ENCODE measurements at regions not wholly inside any gene's neighbourhood (a gene's known extent, or its start where the extent isn't known, plus 50 kb on each side); places are given as distances from the start of the nearest gene placed in this dataset.

DNA sequence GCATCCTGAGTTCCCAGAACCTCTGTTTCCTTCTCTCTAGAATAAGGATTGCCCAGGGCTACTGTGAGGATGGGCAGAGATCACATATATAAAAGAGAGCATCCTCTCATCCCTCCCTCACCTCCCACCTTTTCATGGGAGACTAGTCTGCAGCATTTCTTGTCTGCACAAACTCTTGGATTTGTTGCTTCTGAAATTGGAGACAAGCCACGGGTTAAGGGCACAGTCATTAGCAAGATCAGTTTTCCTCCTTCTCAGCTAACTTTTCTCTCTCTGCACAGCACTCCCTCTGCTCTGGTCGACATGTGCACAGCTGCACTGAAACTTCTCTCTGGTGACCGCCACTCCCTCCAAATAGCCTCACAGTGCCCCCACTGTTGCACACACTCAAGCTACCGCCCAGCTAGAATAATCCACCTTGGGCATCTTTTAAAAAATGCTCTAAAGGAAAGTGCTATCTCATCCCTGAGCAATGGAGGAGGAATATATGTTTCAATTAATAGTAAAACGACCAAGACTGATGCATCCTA lies 50.9 kb upstream of the DUSP22 start:
- Histone ChIP-seq H3K4me3 (no peak overlapping the region), H3K9me2 (ENCODE audit: insufficient read depth) (no peaks in the 10 kb centered on the region), H3K9me3 (ENCODE audit: insufficient read depth, low read depth) (no peaks in the 10 kb centered on the region), H3K36me3 (ENCODE audit: low read depth) (no peaks in the 10 kb centered on the region), H3K4me2 (no peak overlapping the region), H3K79me2 (ENCODE audit: low read depth) (no peaks in the 10 kb centered on the region), H3F3A (ENCODE audit: insufficient read depth, low read depth) (no peaks in the 10 kb centered on the region), H3K27me3 (ENCODE audit: insufficient read depth, low read depth) (peaks cover 16% of the 10 kb centered on the region), H4K20me1 (ENCODE audit: insufficient read depth) (no peaks in the 10 kb centered on the region), H2AFZ (no peak overlapping the region), H3K27ac (no peak overlapping the region), H3K4me1 (replicated peaks; ENCODE audit: insufficient read depth) (no peaks in the 10 kb centered on the region)
- TF ChIP-seq, protein P1, sequence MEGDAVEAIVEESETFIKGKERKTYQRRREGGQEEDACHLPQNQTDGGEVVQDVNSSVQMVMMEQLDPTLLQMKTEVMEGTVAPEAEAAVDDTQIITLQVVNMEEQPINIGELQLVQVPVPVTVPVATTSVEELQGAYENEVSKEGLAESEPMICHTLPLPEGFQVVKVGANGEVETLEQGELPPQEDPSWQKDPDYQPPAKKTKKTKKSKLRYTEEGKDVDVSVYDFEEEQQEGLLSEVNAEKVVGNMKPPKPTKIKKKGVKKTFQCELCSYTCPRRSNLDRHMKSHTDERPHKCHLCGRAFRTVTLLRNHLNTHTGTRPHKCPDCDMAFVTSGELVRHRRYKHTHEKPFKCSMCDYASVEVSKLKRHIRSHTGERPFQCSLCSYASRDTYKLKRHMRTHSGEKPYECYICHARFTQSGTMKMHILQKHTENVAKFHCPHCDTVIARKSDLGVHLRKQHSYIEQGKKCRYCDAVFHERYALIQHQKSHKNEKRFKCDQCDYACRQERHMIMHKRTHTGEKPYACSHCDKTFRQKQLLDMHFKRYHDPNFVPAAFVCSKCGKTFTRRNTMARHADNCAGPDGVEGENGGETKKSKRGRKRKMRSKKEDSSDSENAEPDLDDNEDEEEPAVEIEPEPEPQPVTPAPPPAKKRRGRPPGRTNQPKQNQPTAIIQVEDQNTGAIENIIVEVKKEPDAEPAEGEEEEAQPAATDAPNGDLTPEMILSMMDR (conservative IDR thresholded peaks at IDR 0.05), result no peak
- no peak for TF ChIP-seq EZH2 (IDR thresholded peaks at IDR 0.05; ENCODE audit: low read depth)
- BruUV-seq (replicated peaks), result no TSS peak
- intact Hi-C loops (cut with micrococcal nuclease; ENCODE audit: unreplicated experiment), result no loop called here
- ChIA-PET CTCF (no interaction called here), POLR2A (ENCODE audit: unreplicated experiment) (no interaction called here)
- no peak for DNase-seq

All from PC-9 (cell line).